ENCODE measurements at regions not wholly inside any gene's neighbourhood (a gene's known extent, or its start where the extent isn't known, plus 50 kb on each side); places are given as distances from the start of the nearest gene placed in this dataset.
"Not testable (repeated sequence)": the region's sequence is repeated elsewhere in the genome, so short reads cannot be mapped to it uniquely, and the experiment has no call there.

- TF ChIP-seq MTA1 (IDR thresholded peaks at IDR 0.05; ENCODE audit: borderline replicate concordance); STAT5A (IDR thresholded peaks at IDR 0.05; ENCODE audit: borderline replicate concordance, low read length); ZNF274 (IDR thresholded peaks at IDR 0.05; ENCODE audit: borderline replicate concordance, low read depth, low read length); MAFK (IDR thresholded peaks at IDR 0.05; ENCODE audit: low read length); CTCF (IDR thresholded peaks at IDR 0.05 in 2 of 3, conservative IDR thresholded peaks at IDR 0.05 in 1 of 3; ENCODE audit: insufficient read depth in 2 of 3, low read depth in 1 of 3, low read length in 3 of 3); FIP1L1 (IDR thresholded peaks at IDR 0.05; ENCODE audit: low read depth, low read length, poor library complexity, severe bottlenecking); ELF1 (tag; IDR thresholded peaks at IDR 0.05); CSDE1 (IDR thresholded peaks at IDR 0.05); CHD1 (IDR thresholded peaks at IDR 0.05; ENCODE audit: low read length); CREB1 (IDR thresholded peaks at IDR 0.05); CREB1 (CRISPR knock-in tag; IDR thresholded peaks at IDR 0.05); MYNN (IDR thresholded peaks at IDR 0.05); MYNN (CRISPR knock-in tag; IDR thresholded peaks at IDR 0.05); FOXK1 (CRISPR knock-in tag; IDR thresholded peaks at IDR 0.05; ENCODE audit: borderline replicate concordance): not testable (repeated sequence)
- TF ChIP-seq, protein P1, sequence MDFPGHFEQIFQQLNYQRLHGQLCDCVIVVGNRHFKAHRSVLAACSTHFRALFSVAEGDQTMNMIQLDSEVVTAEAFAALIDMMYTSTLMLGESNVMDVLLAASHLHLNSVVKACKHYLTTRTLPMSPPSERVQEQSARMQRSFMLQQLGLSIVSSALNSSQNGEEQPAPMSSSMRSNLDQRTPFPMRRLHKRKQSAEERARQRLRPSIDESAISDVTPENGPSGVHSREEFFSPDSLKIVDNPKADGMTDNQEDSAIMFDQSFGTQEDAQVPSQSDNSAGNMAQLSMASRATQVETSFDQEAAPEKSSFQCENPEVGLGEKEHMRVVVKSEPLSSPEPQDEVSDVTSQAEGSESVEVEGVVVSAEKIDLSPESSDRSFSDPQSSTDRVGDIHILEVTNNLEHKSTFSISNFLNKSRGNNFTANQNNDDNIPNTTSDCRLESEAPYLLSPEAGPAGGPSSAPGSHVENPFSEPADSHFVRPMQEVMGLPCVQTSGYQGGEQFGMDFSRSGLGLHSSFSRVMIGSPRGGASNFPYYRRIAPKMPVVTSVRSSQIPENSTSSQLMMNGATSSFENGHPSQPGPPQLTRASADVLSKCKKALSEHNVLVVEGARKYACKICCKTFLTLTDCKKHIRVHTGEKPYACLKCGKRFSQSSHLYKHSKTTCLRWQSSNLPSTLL (IDR thresholded peaks at IDR 0.05) = not testable (repeated sequence)
These were observed 259.4 kb downstream of the HS3ST3B1 start for GRCh38 chr17:14560325-14560724.
